ENCODE measurements at regions not wholly inside any gene's neighbourhood (a gene's known extent, or its start where the extent isn't known, plus 50 kb on each side); places are given as distances from the start of the nearest gene placed in this dataset.

DNA sequence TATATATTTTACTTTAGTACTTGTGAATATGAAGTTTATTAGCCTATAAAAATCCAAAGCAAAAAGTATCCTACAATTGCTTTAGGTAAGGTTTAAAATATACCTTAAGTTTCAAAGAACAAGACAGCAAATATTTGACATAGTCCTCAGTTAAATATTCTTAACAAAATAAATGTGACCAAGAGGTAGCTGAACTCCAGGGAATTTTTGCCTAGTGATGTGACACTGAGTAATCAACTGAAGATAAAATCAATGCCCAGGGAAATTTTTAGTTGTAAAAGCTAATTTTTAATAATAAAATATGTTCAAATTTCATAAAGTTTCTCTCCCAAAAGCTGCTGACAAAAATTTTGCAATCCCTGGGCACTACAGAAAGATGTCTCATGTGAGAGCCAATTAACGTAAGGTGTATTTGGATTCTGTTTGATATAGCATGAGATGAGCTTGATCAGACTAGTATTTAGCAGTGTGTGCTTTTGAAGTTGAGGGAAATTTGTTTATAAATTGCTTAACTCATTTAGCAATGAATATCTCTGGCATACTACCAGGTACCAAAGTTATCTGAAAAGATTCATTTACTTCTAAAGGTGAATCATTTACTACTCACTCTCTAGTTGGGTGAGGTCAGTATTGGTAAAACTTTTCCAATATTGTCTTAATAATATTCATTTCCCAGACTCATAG lies 80.2 kb upstream of the PALMD start:
- TF ChIP-seq SNAI2 (CRISPR knock-in tag; IDR thresholded peaks at IDR 0.05) (no peak), BACH2 (CRISPR knock-in tag; IDR thresholded peaks at IDR 0.05; ENCODE audit: borderline replicate concordance) (no peak), ZNF8 (CRISPR knock-in tag; IDR thresholded peaks at IDR 0.05) (no peak), ZFP30 (CRISPR knock-in tag; IDR thresholded peaks at IDR 0.05) (no peak), ESRRG (CRISPR knock-in tag; IDR thresholded peaks at IDR 0.05) (no peak), ZFP3 (CRISPR knock-in tag; IDR thresholded peaks at IDR 0.05) (no peak), CSDC2 (CRISPR knock-in tag; IDR thresholded peaks at IDR 0.05) (no peak), OSR1 (CRISPR knock-in tag; IDR thresholded peaks at IDR 0.05) (no peak), TOX (CRISPR knock-in tag; IDR thresholded peaks at IDR 0.05; ENCODE audit: borderline replicate concordance) (no peak)
- TF ChIP-seq, protein P1, sequence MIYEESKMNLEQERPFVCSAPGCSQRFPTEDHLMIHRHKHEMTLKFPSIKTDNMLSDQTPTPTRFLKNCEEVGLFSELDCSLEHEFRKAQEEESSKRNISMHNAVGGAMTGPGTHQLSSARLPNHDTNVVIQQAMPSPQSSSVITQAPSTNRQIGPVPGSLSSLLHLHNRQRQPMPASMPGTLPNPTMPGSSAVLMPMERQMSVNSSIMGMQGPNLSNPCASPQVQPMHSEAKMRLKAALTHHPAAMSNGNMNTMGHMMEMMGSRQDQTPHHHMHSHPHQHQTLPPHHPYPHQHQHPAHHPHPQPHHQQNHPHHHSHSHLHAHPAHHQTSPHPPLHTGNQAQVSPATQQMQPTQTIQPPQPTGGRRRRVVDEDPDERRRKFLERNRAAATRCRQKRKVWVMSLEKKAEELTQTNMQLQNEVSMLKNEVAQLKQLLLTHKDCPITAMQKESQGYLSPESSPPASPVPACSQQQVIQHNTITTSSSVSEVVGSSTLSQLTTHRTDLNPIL (CRISPR knock-in tag; IDR thresholded peaks at IDR 0.05; ENCODE audit: low read depth), result no peak
- TF ChIP-seq, protein P2, sequence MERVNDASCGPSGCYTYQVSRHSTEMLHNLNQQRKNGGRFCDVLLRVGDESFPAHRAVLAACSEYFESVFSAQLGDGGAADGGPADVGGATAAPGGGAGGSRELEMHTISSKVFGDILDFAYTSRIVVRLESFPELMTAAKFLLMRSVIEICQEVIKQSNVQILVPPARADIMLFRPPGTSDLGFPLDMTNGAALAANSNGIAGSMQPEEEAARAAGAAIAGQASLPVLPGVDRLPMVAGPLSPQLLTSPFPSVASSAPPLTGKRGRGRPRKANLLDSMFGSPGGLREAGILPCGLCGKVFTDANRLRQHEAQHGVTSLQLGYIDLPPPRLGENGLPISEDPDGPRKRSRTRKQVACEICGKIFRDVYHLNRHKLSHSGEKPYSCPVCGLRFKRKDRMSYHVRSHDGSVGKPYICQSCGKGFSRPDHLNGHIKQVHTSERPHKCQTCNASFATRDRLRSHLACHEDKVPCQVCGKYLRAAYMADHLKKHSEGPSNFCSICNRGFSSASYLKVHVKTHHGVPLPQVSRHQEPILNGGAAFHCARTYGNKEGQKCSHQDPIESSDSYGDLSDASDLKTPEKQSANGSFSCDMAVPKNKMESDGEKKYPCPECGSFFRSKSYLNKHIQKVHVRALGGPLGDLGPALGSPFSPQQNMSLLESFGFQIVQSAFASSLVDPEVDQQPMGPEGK (CRISPR knock-in tag; IDR thresholded peaks at IDR 0.05; ENCODE audit: borderline replicate concordance), result no peak

Data from SK-N-SH treated with all-trans-retinoic acid at 6 μM for 48 hours (cell line).